Naive B cell (primary cell): ENCODE measurements at regions not wholly inside any gene's neighbourhood (a gene's known extent, or its start where the extent isn't known, plus 50 kb on each side); places are given as distances from the start of the nearest gene placed in this dataset.

Experiments used
- ATAC-seq, 2 donors: fragments of 150-1000 bp; cut with Tn5 transposase; 2 replicates each; pipeline ENCODE4 v1.10.0; 2021; ENCODE audit warnings: low read depth in 2 of 2, mild to moderate bottlenecking in 2 of 2, moderate library complexity in 2 of 2
- DNase-seq: peaks from one replicate; pipeline ENCODE4 v3.0.0; 2022
- H3K27ac Mint-ChIP-seq, 6 donors: one replicate each; pipeline ENCODE4 v1.8.0; 2020 to 2022; ENCODE audit warnings: mild to moderate bottlenecking in 6 of 6, mixed read lengths in 6 of 6, moderate library complexity in 5 of 6, inconsistent platforms in 2 of 6
- H3K27me3 Mint-ChIP-seq, 3 donors: one replicate each; pipeline ENCODE4 v1.8.0; 2021 to 2022; ENCODE audit warnings: mixed read lengths in 3 of 3, mild to moderate bottlenecking in 1 of 3
- H3K36me3 Mint-ChIP-seq, 2 donors: one replicate each; pipeline ENCODE4 v1.8.0; 2020 to 2022; ENCODE audit warnings: mixed read lengths in 2 of 2, inconsistent platforms in 1 of 2, mild to moderate bottlenecking in 1 of 2
- H3K4me1 Mint-ChIP-seq, 3 donors: one replicate each; pipeline ENCODE4 v1.8.0; 2020 to 2022; ENCODE audit warnings: mixed read lengths in 3 of 3, inconsistent platforms in 1 of 3, mild to moderate bottlenecking in 1 of 3, moderate library complexity in 1 of 3
- H3K4me3 Mint-ChIP-seq, 8 donors: one replicate each; pipeline ENCODE4 v1.8.0; 2020 to 2022; ENCODE audit warnings: mild to moderate bottlenecking in 8 of 8, mixed read lengths in 8 of 8, moderate library complexity in 8 of 8, inconsistent platforms in 2 of 8
- H3K9me3 Mint-ChIP-seq, 7 donors: one replicate each; pipeline ENCODE4 v1.8.0; 2020 to 2022; ENCODE audit warnings: mixed read lengths in 7 of 7, mild to moderate bottlenecking in 5 of 7, inconsistent platforms in 2 of 7, moderate library complexity in 1 of 7

DNA sequence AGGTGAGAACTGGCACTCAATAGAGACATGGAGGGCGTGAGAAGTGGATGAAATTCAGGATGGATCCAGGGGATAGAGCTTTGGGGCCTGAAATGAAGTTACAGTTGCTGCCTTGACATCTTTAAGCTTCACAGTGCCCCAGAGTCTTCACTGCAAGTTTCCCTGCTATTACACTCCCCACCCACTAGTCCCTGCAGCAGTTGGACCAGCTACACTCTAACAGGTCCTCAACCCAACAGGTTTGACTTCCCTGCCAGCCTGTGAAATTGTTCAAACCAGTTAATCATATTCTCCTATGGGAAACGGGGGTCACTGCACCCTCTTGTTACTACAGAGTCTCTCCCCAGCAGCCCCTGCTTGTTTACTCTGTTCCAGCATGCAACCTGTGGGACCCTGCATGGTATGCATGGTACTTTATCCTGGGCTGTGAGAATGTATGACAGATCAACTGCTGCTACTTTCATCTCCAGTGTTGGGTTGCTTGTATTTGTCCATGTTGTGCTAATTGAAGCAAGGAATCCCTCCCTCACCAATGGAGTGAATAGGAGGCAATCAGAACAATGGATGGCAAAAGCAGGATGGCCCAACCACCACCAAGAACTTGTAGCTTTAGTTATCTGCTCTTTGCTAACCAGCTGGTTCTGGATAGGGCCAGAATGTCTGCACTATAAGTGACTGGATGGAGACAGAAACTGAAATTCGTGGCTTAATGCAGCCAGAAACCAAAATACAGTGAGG is 314.2 kb downstream of the OLFM4 start:
- no peaks in the 10 kb centered on the region for H3K4me1 Mint-ChIP-seq
- H3K4me3 Mint-ChIP-seq = peak overlapping the region in 1 of 8 donors; percentile 22
- no peaks in the 10 kb centered on the region for H3K27me3 Mint-ChIP-seq
- H3K36me3 Mint-ChIP-seq = no peaks in the 10 kb centered on the region
- no peak overlapping the region for H3K27ac Mint-ChIP-seq
- H3K9me3 Mint-ChIP-seq = peaks cover 1 to 11% (median 3%) of the 10 kb centered on the region in 7 donors
- DNase-seq (no peak), ATAC-seq (no peak)

DNA sequence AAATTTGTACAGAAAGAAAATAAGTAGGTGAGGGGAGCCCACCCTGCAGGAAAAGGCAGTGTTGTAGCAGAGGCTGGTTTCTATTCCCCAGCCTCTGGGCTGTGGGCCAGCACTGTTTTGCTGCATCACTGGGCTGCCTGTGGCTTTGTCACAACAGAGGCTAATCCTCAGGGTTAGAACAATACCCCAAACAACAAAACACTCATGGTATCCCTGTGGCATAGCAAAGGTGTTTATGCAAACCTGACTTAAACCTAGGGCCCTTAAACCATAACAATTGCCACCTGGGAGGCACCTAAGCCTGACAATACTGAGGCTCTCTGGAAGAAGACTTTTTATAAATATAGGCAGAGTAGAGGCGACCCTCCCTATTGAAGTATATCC is 314.7 kb downstream of the OLFM4 start:
- H3K27ac Mint-ChIP-seq = no peak overlapping the region
- no peaks in the 10 kb centered on the region for H3K36me3 Mint-ChIP-seq
- ATAC-seq (no peak), DNase-seq (no peak)
- H3K9me3 Mint-ChIP-seq = peaks cover 1 to 11% (median 3%) of the 10 kb centered on the region in 7 donors
- H3K27me3 Mint-ChIP-seq = no peaks in the 10 kb centered on the region
- no peaks in the 10 kb centered on the region for H3K4me1 Mint-ChIP-seq
- no peak overlapping the region for H3K4me3 Mint-ChIP-seq

DNA sequence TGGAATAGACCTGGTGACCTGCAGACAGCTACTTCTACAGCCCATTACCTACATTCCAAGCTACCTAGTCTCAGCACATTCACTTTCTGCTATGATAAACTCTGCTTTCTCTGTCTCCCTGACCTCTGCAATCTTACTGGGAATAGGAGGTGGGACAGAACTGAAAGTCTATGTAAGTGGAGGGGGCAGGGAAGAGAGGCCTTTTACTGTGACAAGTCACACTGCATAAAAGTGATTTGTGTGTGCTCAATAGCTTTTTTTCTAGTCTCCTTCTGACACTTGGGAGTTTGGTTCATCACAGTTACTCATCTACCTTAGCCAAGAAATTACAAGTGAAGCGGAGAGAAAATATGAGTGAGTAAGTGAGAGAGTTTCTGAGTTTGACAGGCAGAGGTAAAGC is 322.4 kb downstream of the OLFM4 start:
- Mint-ChIP-seq H3K27ac (no peak overlapping the region), H3K4me1 (no peaks in the 10 kb centered on the region), H3K9me3 (peaks cover 0 to 11% (median 0%) of the 10 kb centered on the region in 7 donors), H3K27me3 (no peaks in the 10 kb centered on the region), H3K36me3 (no peaks in the 10 kb centered on the region), H3K4me3 (no peak overlapping the region)
- DNase-seq (no peak), ATAC-seq (no peak)

DNA sequence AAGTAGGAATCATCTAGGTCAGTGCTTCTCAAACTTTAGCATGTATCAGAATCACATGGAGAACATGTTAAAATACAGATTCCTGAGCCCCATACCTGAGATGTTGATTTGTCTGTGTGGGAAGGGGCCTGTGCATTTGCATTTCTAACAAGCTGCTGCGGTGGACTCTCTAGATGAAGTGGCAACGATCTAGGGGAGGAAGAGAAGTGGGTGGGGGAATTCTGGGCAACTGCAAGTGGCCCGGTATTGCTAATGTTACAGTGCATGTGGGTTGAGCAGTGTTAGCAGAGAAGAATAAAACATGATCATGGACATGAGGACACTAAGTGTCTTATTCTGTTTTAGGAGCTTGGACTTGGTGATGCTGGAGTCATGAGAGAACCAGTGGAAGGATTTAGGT is 329.0 kb downstream of the OLFM4 start:
- no peak for DNase-seq
- H3K4me3 Mint-ChIP-seq = no peak overlapping the region
- ATAC-seq = no peak
- H3K36me3 Mint-ChIP-seq = no peaks in the 10 kb centered on the region
- no peaks in the 10 kb centered on the region for H3K27me3 Mint-ChIP-seq
- no peak overlapping the region for H3K27ac Mint-ChIP-seq
- H3K9me3 Mint-ChIP-seq = peaks cover 0 to 19% (median 5%) of the 10 kb centered on the region in 7 donors
- no peaks in the 10 kb centered on the region for H3K4me1 Mint-ChIP-seq

- ATAC-seq = no peak
These were observed 340.3 kb downstream of the OLFM4 start for GRCh38 chr13:53368948-53369347.

DNA sequence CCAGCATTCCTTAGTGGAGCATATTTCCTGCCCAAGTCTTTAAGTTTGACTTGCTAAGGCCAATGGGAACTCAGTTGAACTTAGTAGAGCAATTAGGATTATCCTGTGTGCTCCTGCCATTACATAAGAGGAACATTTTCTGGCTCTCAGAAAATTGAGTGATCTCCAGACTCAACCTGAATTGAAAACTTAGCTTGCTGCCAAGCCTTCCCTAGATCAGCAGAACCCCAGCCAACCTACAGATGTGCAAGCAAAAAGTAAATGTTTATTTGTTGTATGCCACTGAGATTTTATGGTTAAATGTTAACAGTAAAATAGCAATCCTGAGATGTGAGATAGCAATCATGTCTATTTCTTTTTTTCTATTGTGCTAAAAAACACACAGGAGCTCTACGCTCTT is 350.9 kb downstream of the OLFM4 start:
- DNase-seq (no peak), ATAC-seq (no peak)
- Mint-ChIP-seq H3K9me3 (peaks cover 0 to 13% (median 2%) of the 10 kb centered on the region in 7 donors), H3K27ac (no peak overlapping the region), H3K4me1 (no peaks in the 10 kb centered on the region), H3K27me3 (no peaks in the 10 kb centered on the region), H3K4me3 (no peak overlapping the region), H3K36me3 (no peaks in the 10 kb centered on the region)

More at GRCh38 chr13:53368948-53369347, 340.3 kb downstream of the OLFM4 start:
- Mint-ChIP-seq H3K27ac (no peak overlapping the region), H3K4me3 (no peak overlapping the region), H3K36me3 (no peaks in the 10 kb centered on the region), H3K27me3 (no peaks in the 10 kb centered on the region), H3K9me3 (peaks cover 0 to 5% (median 0%) of the 10 kb centered on the region in 7 donors), H3K4me1 (no peaks in the 10 kb centered on the region)
- no peak for DNase-seq

GRCh38 chr13:53382008-53382407 is 353.4 kb downstream of the OLFM4 start:
- Mint-ChIP-seq H3K36me3 (no peaks in the 10 kb centered on the region), H3K27me3 (no peaks in the 10 kb centered on the region), H3K4me3 (no peak overlapping the region), H3K9me3 (peaks cover 0 to 22% (median 4%) of the 10 kb centered on the region in 7 donors), H3K4me1 (no peaks in the 10 kb centered on the region), H3K27ac (no peak overlapping the region)
- no peak for ATAC-seq
- DNase-seq = no peak

GRCh38 chr13:53398051-53398450 is 369.4 kb downstream of the OLFM4 start:
- no peaks in the 10 kb centered on the region for H3K36me3 Mint-ChIP-seq
- no peaks in the 10 kb centered on the region for H3K27me3 Mint-ChIP-seq
- DNase-seq (no peak), ATAC-seq (no peak)
- peaks cover 0 to 5% (median 1%) of the 10 kb centered on the region in 7 donors for H3K9me3 Mint-ChIP-seq
- no peak overlapping the region for H3K27ac Mint-ChIP-seq
- no peak overlapping the region for H3K4me3 Mint-ChIP-seq
- no peaks in the 10 kb centered on the region for H3K4me1 Mint-ChIP-seq

GRCh38 chr13:53405616-53406015 is 377.0 kb downstream of the OLFM4 start:
- H3K27ac Mint-ChIP-seq = no peak overlapping the region

GRCh38 chr13:53408306-53408705 is 379.7 kb downstream of the OLFM4 start:
- DNase-seq (no peak), ATAC-seq (no peak)
- Mint-ChIP-seq H3K4me1 (no peaks in the 10 kb centered on the region), H3K27me3 (no peaks in the 10 kb centered on the region), H3K9me3 (peaks cover 0 to 16% (median 3%) of the 10 kb centered on the region in 7 donors), H3K4me3 (no peak overlapping the region), H3K27ac (no peak overlapping the region), H3K36me3 (no peaks in the 10 kb centered on the region)

More at GRCh38 chr13:53405616-53406015, 377.0 kb downstream of the OLFM4 start:
- Mint-ChIP-seq H3K4me3 (no peak overlapping the region), H3K4me1 (no peaks in the 10 kb centered on the region), H3K9me3 (peaks cover 0 to 13% (median 2%) of the 10 kb centered on the region in 7 donors), H3K36me3 (no peaks in the 10 kb centered on the region), H3K27me3 (no peaks in the 10 kb centered on the region)
- ATAC-seq (no peak), DNase-seq (no peak)

GRCh38 chr13:53408847-53409568 is 380.4 kb downstream of the OLFM4 start:
- DNase-seq = no peak
- peaks cover 2 to 20% (median 4%) of the 10 kb centered on the region in 7 donors for H3K9me3 Mint-ChIP-seq
- H3K4me1 Mint-ChIP-seq = no peaks in the 10 kb centered on the region
- H3K4me3 Mint-ChIP-seq = peak overlapping the region in 1 of 8 donors; percentile 61
- H3K27ac Mint-ChIP-seq = no peak overlapping the region
- H3K27me3 Mint-ChIP-seq = no peaks in the 10 kb centered on the region
- no peak for ATAC-seq
- no peaks in the 10 kb centered on the region for H3K36me3 Mint-ChIP-seq

DNA sequence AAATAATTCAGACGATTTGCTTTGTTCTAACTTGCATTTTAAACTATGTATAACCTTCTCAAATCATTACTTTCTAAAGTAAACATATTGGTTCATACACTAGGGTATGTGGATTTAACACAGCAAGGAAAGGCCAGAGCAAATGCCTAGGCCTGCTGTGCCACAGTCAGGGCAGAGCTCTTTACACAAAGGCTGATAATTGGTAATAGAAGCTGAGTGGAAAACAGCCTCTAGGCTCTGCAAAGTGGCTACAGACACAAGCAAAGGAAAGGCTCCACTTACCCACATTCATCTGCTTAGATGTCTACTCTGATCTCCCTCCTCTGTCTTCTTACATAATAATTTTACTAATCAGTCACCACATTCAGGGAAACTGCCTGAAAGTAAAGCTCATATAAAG is 382.9 kb downstream of the OLFM4 start:
- Mint-ChIP-seq H3K27me3 (no peaks in the 10 kb centered on the region), H3K36me3 (no peaks in the 10 kb centered on the region), H3K4me1 (no peaks in the 10 kb centered on the region), H3K9me3 (peaks cover 0 to 17% (median 2%) of the 10 kb centered on the region in 7 donors), H3K4me3 (no peak overlapping the region), H3K27ac (no peak overlapping the region)
- ATAC-seq (no peak), DNase-seq (no peak)

DNA sequence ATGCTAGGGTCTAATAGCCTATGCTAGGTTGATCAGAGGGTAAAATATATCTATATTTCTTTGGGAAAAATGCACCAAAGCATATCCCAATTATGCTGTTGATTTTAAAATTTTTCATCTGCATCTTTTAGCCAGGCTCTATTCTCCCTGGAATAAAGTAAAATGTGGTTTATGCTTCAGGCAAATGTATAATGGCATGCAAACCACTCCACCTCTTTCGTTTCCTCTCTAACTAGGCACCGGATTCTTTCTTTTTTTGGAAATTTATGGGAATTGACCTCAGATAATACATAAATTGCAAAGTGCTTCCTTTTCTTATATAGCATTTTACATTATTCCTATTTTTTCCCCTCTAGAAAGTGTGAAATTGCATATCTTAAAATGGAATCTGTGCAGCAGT is 386.5 kb downstream of the OLFM4 start:
- Mint-ChIP-seq H3K9me3 (peaks cover 0 to 21% (median 3%) of the 10 kb centered on the region in 7 donors), H3K27me3 (no peaks in the 10 kb centered on the region), H3K27ac (no peak overlapping the region), H3K4me1 (no peaks in the 10 kb centered on the region), H3K36me3 (no peaks in the 10 kb centered on the region), H3K4me3 (no peak overlapping the region)
- DNase-seq (no peak), ATAC-seq (no peak)

GRCh38 chr13:53417601-53418000 is 389.0 kb downstream of the OLFM4 start:
- H3K27ac Mint-ChIP-seq = no peak overlapping the region
- DNase-seq (no peak), ATAC-seq (no peak)
- no peak overlapping the region for H3K4me3 Mint-ChIP-seq
- H3K27me3 Mint-ChIP-seq = no peaks in the 10 kb centered on the region
- no peaks in the 10 kb centered on the region for H3K36me3 Mint-ChIP-seq
- no peaks in the 10 kb centered on the region for H3K4me1 Mint-ChIP-seq
- H3K9me3 Mint-ChIP-seq = peaks cover 0 to 21% (median 3%) of the 10 kb centered on the region in 7 donors
